Endothelial cell of umbilical vein (primary cell): ENCODE measurements at regions not wholly inside any gene's neighbourhood (a gene's known extent, or its start where the extent isn't known, plus 50 kb on each side); places are given as distances from the start of the nearest gene placed in this dataset.

ENCODE experiments used
- BruUV-seq: library from RNA; stranded (reverse); fragments of 400-500 nt; replicated peaks from 2 replicates; lab custom pipeline; 2021; lab: Mats Ljungman, UMichigan
- CTCF ChIA-PET: fragments of 300-600, 350-600 bp; sonication (Branson Sonifier 250); formaldehyde crosslinking; loops from one replicate; lab custom pipeline; 2021; ENCODE audit warnings: antibody characterized with exemption, inconsistent platforms; lab: Charles Lee
- POLR2A ChIA-PET: fragments of 300-600, 350-600 bp; sonication (Branson Sonifier 250); formaldehyde crosslinking; loops from one replicate; lab custom pipeline; 2021; ENCODE audit warnings: antibody characterized with exemption, inconsistent platforms; lab: Charles Lee
- DNase-seq: peaks from one replicate; pipeline ENCODE4 v3.0.0-alpha.2; 2011; ENCODE audit warnings: low read depth, low spot score
- FAIRE-seq: peaks from 2 replicates; lab custom pipeline; 2011; peaks lifted over from hg19 to GRCh38; lab: Jason Lieb, UNC
- H2AFZ ChIP-seq: 2 replicates; pipeline ENCODE4 v1.6.0; 2012; ENCODE audit warnings: low read depth, low read length, control low read depth, inconsistent platforms
- H3K27ac ChIP-seq: 2 replicates; pipeline ENCODE4 v1.5.1; 2011; ENCODE audit warnings: low read depth, mild to moderate bottlenecking, control low read depth, low read length, moderate library complexity; ENCODE audit not compliant: insufficient read depth
- H3K27me3 ChIP-seq, 2 experiments: 2 replicates each; pipeline versions ENCODE4 v1.6.0 to v1.6.1; 2011; ENCODE audit warnings: low read length in 2 of 2, mixed read lengths in 1 of 2; ENCODE audit not compliant: control insufficient read depth in 2 of 2, insufficient read depth in 2 of 2
- H3K36me3 ChIP-seq, 2 experiments: 2 replicates in 1 of 2; 3 replicates in 1 of 2; pipeline ENCODE4 v1.5.1; 2011; ENCODE audit warnings: low read length in 2 of 2, mild to moderate bottlenecking in 1 of 2, moderate library complexity in 1 of 2; ENCODE audit not compliant: control insufficient read depth in 2 of 2, insufficient read depth in 2 of 2; ENCODE audit errors: extremely low read depth in 1 of 2
- H3K4me1 ChIP-seq: 3 replicates; pipeline ENCODE4 v1.5.1; 2011; ENCODE audit warnings: mild to moderate bottlenecking, low read length; ENCODE audit not compliant: control insufficient read depth, insufficient read depth; ENCODE audit errors: extremely low read depth
- H3K4me2 ChIP-seq: 2 replicates; pipeline ENCODE4 v1.6.1; 2011; ENCODE audit warnings: low read length, control low read depth, mixed read lengths; ENCODE audit not compliant: insufficient read depth
- H3K4me3 ChIP-seq, 3 experiments: fragments of 200-600 bp in 1 of 3; sonication (generic), shearing (Covaris generic) in 1 of 3; replicated peaks in 1 of 3; 2 replicates each; pipeline ENCODE4 v1.5.1; 2011 to 2016; ENCODE audit warnings: control low read depth in 3 of 3, low read length in 3 of 3, mild to moderate bottlenecking in 2 of 3, inconsistent platforms in 1 of 3, low read depth in 1 of 3, moderate library complexity in 1 of 3; ENCODE audit not compliant: insufficient read depth in 1 of 3
- H3K79me2 ChIP-seq: 2 replicates; pipeline ENCODE4 v1.6.0; 2012; ENCODE audit warnings: low read length, inconsistent platforms; ENCODE audit not compliant: control insufficient read depth, insufficient read depth
- H3K9ac ChIP-seq: replicated peaks from 2 replicates; pipeline ENCODE3; 2011; ENCODE audit warnings: low read length, control low read depth; ENCODE audit not compliant: insufficient read depth; ENCODE audit errors: extremely low read depth
- H3K9me1 ChIP-seq: replicated peaks from 3 replicates; pipeline ENCODE4 v1.6.0; 2011; ENCODE audit warnings: mild to moderate bottlenecking, low read length; ENCODE audit not compliant: control insufficient read depth, insufficient read depth; ENCODE audit errors: extremely low read depth
- H3K9me3 ChIP-seq: replicated peaks from 2 replicates; pipeline ENCODE4 v1.5.1; 2012; ENCODE audit warnings: low read length, inconsistent platforms; ENCODE audit not compliant: control insufficient read depth, insufficient read depth
- H4K20me1 ChIP-seq: replicated peaks from 2 replicates; pipeline ENCODE3; 2011; ENCODE audit warnings: mild to moderate bottlenecking, low read length; ENCODE audit not compliant: control insufficient read depth, insufficient read depth; ENCODE audit errors: extremely low read depth
- CTCF ChIP-seq, 2 donors: IDR thresholded peaks; 1 replicate in 1 of 2; 2 replicates in 1 of 2; pipeline ENCODE4 v1.5.1; 2011; ENCODE audit warnings: low read length in 2 of 2, mild to moderate bottlenecking in 2 of 2, moderate library complexity in 2 of 2, control low read depth in 1 of 2, inconsistent platforms in 1 of 2, low read depth in 1 of 2; ENCODE audit not compliant: insufficient read depth in 1 of 2; ENCODE audit errors: extremely low read depth in 1 of 2
- EZH2 ChIP-seq: IDR thresholded peaks from 2 replicates; pipeline ENCODE4 v1.6.1; 2012; ENCODE audit warnings: borderline replicate concordance, low read depth, mild to moderate bottlenecking, moderate library complexity, low read length, inconsistent platforms; ENCODE audit not compliant: severe bottlenecking
- FOS ChIP-seq: IDR thresholded peaks from 2 replicates; pipeline ENCODE4 v1.6.1; 2011; ENCODE audit warnings: mild to moderate bottlenecking, low read length, moderate library complexity, borderline replicate concordance; ENCODE audit not compliant: insufficient read depth
- JUN ChIP-seq: IDR thresholded peaks from 2 replicates; pipeline ENCODE4 v1.6.1; 2011; ENCODE audit warnings: borderline replicate concordance, low read depth; ENCODE audit not compliant: insufficient read length, insufficient read depth
- MYC ChIP-seq: IDR thresholded peaks from one replicate; pipeline ENCODE4 v1.6.1; 2011; ENCODE audit warnings: mild to moderate bottlenecking, low read depth, low read length
- POLR2A ChIP-seq: IDR thresholded peaks from 2 replicates; pipeline ENCODE4 v1.6.1; 2012; ENCODE audit warnings: low read depth, mild to moderate bottlenecking, control low read depth, low read length
- POLR2AphosphoS5 ChIP-seq: IDR thresholded peaks from 2 replicates; pipeline ENCODE4 v1.6.1; 2012; ENCODE audit warnings: low read depth, mild to moderate bottlenecking, control low read depth, low read length, moderate library complexity; ENCODE audit not compliant: insufficient read depth
- dilution Hi-C: fragments of 300-500 bp; cut with MboI; formaldehyde crosslinking; loops from one replicate; pipeline ENCODE4 v1.15.0; 2019; ENCODE audit warnings: low sequenced_read_pairs; ENCODE audit not compliant: extremely low pct_ligation_motif_present
- intact Hi-C: fragments of 100-400 bp; cut with micrococcal nuclease; formaldehyde crosslinking; loops from one replicate; pipeline ENCODE4 v1.10.0; 2022

GRCh38 chr11:32328392-32328791 lies 106.9 kb downstream of the WT1 start:
- no peak overlapping the region for H3K4me3 ChIP-seq
- intact Hi-C loops: no loop called here

More at GRCh38 chr11:32328392-32328791, 106.9 kb downstream of the WT1 start:
- no peak overlapping the region for H2AFZ ChIP-seq
- H3K27ac ChIP-seq: no peak overlapping the region
- no peaks in the 10 kb centered on the region for H4K20me1 ChIP-seq
- CTCF ChIA-PET: interaction anchor here (1.0 to 1.2 kb wide), 2 partner anchors 16 to 19 kb away, joined by 3 read pairs; no protein-coding TSS in a partner anchor
- H3K79me2 ChIP-seq: no peaks in the 10 kb centered on the region
- BruUV-seq: no TSS peak
- no peaks in the 10 kb centered on the region for H3K4me1 ChIP-seq
- no peaks in the 10 kb centered on the region for H3K9me3 ChIP-seq
- H3K9me1 ChIP-seq: no peaks in the 10 kb centered on the region
- TF ChIP-seq EZH2: no peak
- TF ChIP-seq CTCF (IDR thresholded peaks at IDR 0.05; ENCODE audit: extremely low read depth in 1 of 2, insufficient read depth in 1 of 2, low read depth in 1 of 2, low read length in 2 of 2): no peak
- TF ChIP-seq POLR2A: no peak
- no peak for TF ChIP-seq JUN
- no peak for TF ChIP-seq POLR2AphosphoS5
- no peak for TF ChIP-seq FOS
- no peak for TF ChIP-seq MYC
- FAIRE-seq (no peak), DNase-seq (no peak)
- no peaks in the 10 kb centered on the region for H3K36me3 ChIP-seq
- H3K9ac ChIP-seq: no peak overlapping the region
- H3K4me2 ChIP-seq: no peak overlapping the region
- POLR2A ChIA-PET: no interaction called here
- H3K27me3 ChIP-seq: peaks cover 0 to 3% of the 10 kb centered on the region in 2 experiments
- dilution Hi-C loops: no loop called here
